ENCODE measurements at regions not wholly inside any gene's neighbourhood (a gene's known extent, or its start where the extent isn't known, plus 50 kb on each side); places are given as distances from the start of the nearest gene placed in this dataset.

- Mint-ChIP-seq H3K4me3 (no peak overlapping the region), H3K27me3 (peaks cover 13% of the 10 kb centered on the region), H3K9me3 (peaks cover 8% of the 10 kb centered on the region), H3K36me3 (peaks cover 6% of the 10 kb centered on the region), H3K4me1 (no peaks in the 10 kb centered on the region), H3K27ac (no peak overlapping the region)
These were observed 128.6 kb upstream of the PUM3 start for GRCh38 chr9:2972475-2972874.

- peaks cover 13% of the 10 kb centered on the region for H3K27me3 Mint-ChIP-seq
- H3K27ac Mint-ChIP-seq: no peak overlapping the region
- H3K36me3 Mint-ChIP-seq: peaks cover 6% of the 10 kb centered on the region
- H3K4me1 Mint-ChIP-seq: no peaks in the 10 kb centered on the region
- no peak overlapping the region for H3K4me3 Mint-ChIP-seq
- H3K9me3 Mint-ChIP-seq: peaks cover 8% of the 10 kb centered on the region
These were observed 127.0 kb upstream of the PUM3 start for GRCh38 chr9:2970864-2971263.

- Mint-ChIP-seq H3K27ac (no peak overlapping the region), H3K27me3 (peaks cover 13% of the 10 kb centered on the region), H3K9me3 (peaks cover 8% of the 10 kb centered on the region), H3K36me3 (peaks cover 6% of the 10 kb centered on the region), H3K4me1 (no peaks in the 10 kb centered on the region), H3K4me3 (no peak overlapping the region)
These were observed 123.9 kb upstream of the PUM3 start for GRCh38 chr9:2967766-2968165.

DNA sequence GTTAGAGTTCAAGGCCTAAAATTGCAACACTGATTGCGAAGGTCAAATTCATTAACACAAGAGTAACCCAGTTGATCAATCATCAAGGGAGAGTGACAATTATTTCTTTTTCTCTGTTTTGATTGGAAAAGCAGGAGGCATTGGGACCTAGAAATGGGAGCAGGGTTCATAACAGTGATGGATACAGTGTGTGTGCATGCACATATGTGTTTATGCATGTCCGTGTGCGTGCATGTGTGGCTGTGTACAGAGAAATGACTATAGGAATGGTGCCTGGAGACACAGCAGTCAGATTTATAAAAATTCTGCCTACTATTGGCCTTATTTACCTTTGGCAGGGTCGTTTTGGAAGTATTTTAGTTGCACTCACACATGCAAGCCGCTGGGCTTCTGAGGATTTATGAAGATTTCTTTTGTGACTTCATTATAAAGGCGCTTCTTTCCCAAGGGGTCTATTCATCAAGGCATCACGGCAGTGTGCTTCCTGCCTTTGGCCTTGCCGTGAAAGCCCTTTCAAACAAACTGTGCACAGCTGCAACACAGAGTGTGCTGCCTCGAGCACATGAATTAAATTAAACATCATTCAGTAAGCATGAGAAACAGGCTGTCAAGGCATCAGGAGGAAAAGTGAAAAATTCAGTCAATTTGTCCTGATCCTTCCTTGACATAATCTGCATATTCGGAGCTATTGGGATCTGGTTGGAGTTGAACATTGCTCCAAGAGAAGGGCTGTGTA is 122.8 kb upstream of the PUM3 start:
- no peak overlapping the region for H3K4me3 Mint-ChIP-seq
- peaks cover 2% of the 10 kb centered on the region for H3K36me3 Mint-ChIP-seq
- H3K27me3 Mint-ChIP-seq: peaks cover 10% of the 10 kb centered on the region
- no peaks in the 10 kb centered on the region for H3K4me1 Mint-ChIP-seq
- no peak overlapping the region for H3K27ac Mint-ChIP-seq
- no peaks in the 10 kb centered on the region for H3K9me3 Mint-ChIP-seq

DNA sequence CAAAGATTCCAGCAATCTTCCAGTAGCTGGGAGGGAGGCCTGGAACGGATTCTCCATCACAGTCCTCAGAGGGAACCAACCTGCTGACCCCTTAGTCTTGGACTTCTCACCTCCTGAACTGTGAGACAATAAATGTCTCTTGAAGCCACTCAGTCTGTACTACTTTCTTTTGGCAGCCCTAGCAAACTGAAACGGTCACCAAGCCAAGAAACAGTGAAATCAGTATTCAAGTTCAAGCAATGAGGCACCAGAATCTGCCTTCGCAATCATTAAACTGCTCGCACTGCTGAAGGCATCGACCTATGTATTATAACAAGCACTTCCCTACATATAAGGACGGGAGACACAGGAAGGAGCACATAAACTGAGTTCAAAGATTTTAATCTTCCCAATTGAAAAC is 120.6 kb upstream of the PUM3 start:
- H3K4me3 Mint-ChIP-seq: no peak overlapping the region
- no peaks in the 10 kb centered on the region for H3K9me3 Mint-ChIP-seq

GRCh38 chr9:2963307-2963706 is 119.4 kb upstream of the PUM3 start:
- Mint-ChIP-seq H3K27me3 (peaks cover 1% of the 10 kb centered on the region), H3K9me3 (no peaks in the 10 kb centered on the region), H3K36me3 (no peaks in the 10 kb centered on the region), H3K4me3 (no peak overlapping the region), H3K4me1 (no peaks in the 10 kb centered on the region), H3K27ac (no peak overlapping the region)

More for the DNA sequence above, 120.6 kb upstream of the PUM3 start:
- Mint-ChIP-seq H3K27ac (no peak overlapping the region), H3K36me3 (no peaks in the 10 kb centered on the region), H3K4me1 (no peaks in the 10 kb centered on the region), H3K27me3 (peaks cover 6% of the 10 kb centered on the region)

GRCh38 chr9:2962471-2963172 is 118.7 kb upstream of the PUM3 start:
- Mint-ChIP-seq H3K4me3 (no peak overlapping the region), H3K27ac (no peak overlapping the region), H3K9me3 (no peaks in the 10 kb centered on the region), H3K27me3 (peaks cover 3% of the 10 kb centered on the region), H3K36me3 (no peaks in the 10 kb centered on the region), H3K4me1 (no peaks in the 10 kb centered on the region)

DNA sequence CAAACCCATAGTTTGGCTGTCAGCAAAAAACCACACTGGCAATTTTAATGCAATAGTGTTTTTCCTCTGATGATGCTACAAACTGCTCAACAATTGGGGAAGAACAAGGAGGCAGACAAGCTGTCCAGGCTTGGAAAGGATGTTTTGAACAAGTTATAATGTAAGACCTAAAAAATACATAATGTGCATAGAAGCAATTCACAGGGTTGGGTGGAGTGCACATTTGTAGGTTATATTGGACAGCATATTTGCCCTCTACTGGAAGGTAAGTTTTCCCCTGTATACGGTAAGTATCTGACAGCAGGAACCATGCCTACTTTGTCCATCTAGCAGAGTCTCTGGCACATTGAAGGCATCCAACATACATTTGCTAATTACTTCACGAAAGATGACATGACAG is 114.3 kb upstream of the PUM3 start:
- H3K27me3 Mint-ChIP-seq: peaks cover 11% of the 10 kb centered on the region
- H3K4me1 Mint-ChIP-seq: no peaks in the 10 kb centered on the region
- no peak overlapping the region for H3K4me3 Mint-ChIP-seq
- H3K9me3 Mint-ChIP-seq: no peaks in the 10 kb centered on the region
- H3K27ac Mint-ChIP-seq: no peak overlapping the region
- no peaks in the 10 kb centered on the region for H3K36me3 Mint-ChIP-seq

DNA sequence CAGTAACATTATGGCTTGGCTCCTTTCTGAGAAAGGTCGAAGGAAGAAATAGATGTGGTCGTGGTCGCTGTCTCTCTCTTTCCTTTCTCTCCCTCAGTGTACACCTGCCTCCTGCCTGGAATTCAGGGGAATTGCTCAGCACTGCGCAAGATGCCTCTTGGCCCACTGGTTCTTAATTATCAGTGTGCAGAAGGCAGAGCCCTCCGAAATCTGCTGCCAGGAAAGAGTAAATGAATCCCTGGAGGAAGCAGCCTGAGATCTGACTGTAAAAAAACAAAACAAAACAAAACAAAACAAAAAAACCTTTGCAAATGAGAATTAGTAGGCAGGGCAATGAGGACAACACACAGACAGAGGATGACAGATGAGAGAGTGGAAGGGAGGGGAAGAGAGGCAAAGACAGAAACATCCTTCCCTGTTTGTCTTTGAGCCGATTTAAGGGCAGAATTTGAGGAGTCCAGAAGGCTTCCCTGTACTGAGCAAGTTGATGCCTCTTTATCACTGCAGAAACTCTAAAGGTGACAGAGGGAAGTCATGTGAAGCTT is 113.8 kb upstream of the PUM3 start:
- Mint-ChIP-seq H3K4me1 (no peaks in the 10 kb centered on the region), H3K9me3 (no peaks in the 10 kb centered on the region), H3K36me3 (no peaks in the 10 kb centered on the region), H3K27ac (no peak overlapping the region), H3K4me3 (no peak overlapping the region), H3K27me3 (peaks cover 14% of the 10 kb centered on the region)

DNA sequence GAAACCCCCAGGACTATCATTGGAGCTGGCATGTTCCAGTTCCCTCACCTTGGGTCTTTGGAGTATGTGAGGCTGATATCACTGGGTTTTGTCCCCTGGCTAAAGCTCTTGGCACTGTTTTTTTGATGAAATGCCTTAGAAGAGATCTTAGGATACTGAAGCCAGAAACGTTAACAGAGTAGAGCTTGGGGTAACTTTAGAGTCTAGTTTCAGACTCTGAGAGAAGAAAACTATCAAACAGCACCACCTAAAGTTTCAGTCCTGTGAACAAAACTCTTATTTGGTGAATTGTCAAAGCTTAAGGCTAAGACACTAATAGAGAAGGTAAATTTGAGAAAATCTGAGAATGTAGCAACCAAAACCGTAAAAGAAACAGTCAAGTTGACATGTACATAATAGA is 111.7 kb upstream of the PUM3 start:
- Mint-ChIP-seq H3K27ac (no peak overlapping the region), H3K4me1 (no peaks in the 10 kb centered on the region), H3K27me3 (peaks cover 16% of the 10 kb centered on the region)

DNA sequence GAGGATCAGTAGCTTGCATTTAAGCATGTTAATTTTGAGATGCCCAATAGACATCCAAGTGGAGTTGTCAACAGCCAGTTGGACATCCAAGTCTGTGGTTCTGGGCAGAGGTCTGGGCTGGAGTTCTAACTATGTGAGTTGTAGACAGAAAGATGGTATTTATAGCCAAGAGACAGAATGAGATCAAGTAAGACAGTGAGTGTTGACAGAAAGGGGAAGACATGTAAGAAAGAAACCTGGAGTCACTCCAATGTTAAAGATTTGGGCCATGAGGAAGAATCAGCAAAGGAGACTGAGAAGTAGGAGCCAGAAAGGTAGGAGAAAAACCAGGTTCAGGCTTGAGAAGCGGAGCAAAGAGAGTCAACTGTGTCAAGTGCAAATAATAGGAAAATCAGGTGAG is 95.5 kb upstream of the PUM3 start:
- Mint-ChIP-seq H3K4me1 (no peaks in the 10 kb centered on the region), H3K9me3 (no peaks in the 10 kb centered on the region), H3K27me3 (peaks cover 4% of the 10 kb centered on the region), H3K4me3 (no peak overlapping the region), H3K27ac (no peak overlapping the region), H3K36me3 (no peaks in the 10 kb centered on the region)

More for the DNA sequence above, 111.7 kb upstream of the PUM3 start:
- H3K9me3 Mint-ChIP-seq: no peaks in the 10 kb centered on the region
- H3K36me3 Mint-ChIP-seq: no peaks in the 10 kb centered on the region
- H3K4me3 Mint-ChIP-seq: no peak overlapping the region

DNA sequence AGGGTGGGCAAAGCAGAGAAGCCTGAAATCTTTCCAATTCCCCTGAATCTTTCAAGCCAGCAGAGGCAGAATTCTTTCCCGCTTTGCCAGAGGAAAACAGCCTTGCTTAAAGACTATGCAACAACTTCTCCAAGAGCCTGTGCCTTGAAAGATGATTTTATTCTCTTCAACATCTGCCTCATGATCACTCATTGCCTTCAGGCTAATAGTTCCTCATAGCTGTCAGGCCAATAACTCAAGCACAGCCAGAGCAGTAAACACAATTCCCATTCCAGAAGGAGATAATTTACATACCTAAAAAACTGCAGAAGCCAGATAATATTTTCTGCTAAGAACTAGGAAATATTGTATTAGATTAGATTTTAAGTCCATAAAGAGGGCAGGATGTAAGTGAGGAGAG is 92.3 kb upstream of the PUM3 start:
- H3K36me3 Mint-ChIP-seq: no peaks in the 10 kb centered on the region
- H3K4me3 Mint-ChIP-seq: no peak overlapping the region
- H3K9me3 Mint-ChIP-seq: no peaks in the 10 kb centered on the region

GRCh38 chr9:2934883-2935282 is 91.0 kb upstream of the PUM3 start:
- Mint-ChIP-seq H3K36me3 (no peaks in the 10 kb centered on the region), H3K4me3 (no peak overlapping the region), H3K27ac (no peak overlapping the region), H3K9me3 (no peaks in the 10 kb centered on the region), H3K4me1 (no peaks in the 10 kb centered on the region), H3K27me3 (peaks cover 4% of the 10 kb centered on the region)

More for the DNA sequence above, 92.3 kb upstream of the PUM3 start:
- Mint-ChIP-seq H3K4me1 (no peaks in the 10 kb centered on the region), H3K27me3 (peaks cover 4% of the 10 kb centered on the region), H3K27ac (no peak overlapping the region)

DNA sequence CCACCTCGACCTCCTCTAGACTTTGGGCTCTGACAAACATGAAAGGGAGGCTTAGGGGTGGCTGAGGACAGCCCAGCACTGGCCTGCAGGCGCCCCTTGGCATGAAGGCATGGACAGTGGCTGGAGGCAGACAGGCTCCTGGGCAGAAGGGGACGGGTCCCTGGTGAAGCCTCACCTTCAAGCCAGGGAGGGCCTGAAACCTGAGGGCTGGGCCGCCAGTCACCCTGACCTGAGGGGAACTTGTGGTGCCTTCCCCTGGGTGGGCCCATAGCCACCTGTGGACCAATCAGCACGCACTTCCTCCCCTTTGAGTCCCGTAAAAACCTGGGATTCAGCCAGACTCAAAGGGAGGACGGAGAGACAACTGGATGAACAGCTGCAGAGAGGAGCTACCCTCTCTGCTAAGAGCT is 90.4 kb upstream of the PUM3 start:
- Mint-ChIP-seq H3K27ac (no peak overlapping the region), H3K4me1 (no peaks in the 10 kb centered on the region), H3K4me3 (no peak overlapping the region), H3K9me3 (no peaks in the 10 kb centered on the region), H3K27me3 (peaks cover 7% of the 10 kb centered on the region), H3K36me3 (no peaks in the 10 kb centered on the region)

DNA sequence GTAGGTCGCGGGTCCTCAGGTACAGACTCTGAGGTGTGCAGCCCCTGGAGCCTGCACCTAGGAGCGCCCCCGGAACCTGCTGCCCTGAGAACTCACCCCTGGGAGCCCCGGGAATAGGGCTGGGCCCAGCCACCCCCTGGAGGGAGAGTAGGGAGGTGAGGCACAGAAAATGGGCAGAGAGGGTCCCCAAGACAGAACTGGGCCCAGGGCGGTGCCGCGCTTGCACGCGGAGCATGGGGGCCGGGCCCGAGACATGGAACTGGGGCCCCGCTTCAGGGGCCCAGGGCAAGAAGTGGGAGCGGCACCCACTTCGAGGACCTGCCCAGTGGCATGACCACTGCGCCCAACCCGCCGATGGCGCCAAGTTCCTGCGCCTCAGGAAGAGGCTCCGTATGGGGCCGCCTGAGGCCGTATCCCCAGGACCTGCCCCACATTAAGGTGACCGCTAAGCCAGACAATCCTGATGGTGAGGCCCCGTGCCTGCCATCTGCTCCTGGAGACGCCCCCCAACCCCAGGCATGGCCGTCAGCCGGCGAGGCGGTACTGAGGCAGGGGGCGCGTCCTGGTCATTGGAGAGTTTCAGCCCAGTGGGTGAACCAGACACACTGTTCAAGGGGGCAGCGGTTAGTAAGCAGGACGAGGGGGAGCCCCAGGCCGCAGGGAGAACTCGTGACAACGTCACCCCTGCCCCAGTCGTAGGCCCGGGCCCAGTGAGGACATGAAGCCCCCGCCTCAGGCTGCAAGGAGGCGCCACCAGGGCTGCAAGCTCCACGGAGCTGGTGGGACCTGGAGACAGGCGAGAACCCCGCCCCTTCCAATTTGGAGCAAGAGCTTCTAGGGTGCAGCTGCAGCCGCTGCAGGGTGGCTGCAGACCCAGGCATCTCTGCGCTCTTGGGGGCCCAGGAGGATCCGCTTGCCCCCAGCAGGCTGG is 89.5 kb upstream of the PUM3 start:
- Mint-ChIP-seq H3K27me3 (peaks cover 3% of the 10 kb centered on the region), H3K27ac (no peak overlapping the region), H3K4me1 (no peaks in the 10 kb centered on the region), H3K36me3 (no peaks in the 10 kb centered on the region), H3K4me3 (no peak overlapping the region), H3K9me3 (no peaks in the 10 kb centered on the region)

Measured in activated naive CD4-positive, alpha-beta T cell treated with anti-CD3 and anti-CD28 coated beads, Interleukin-2, amount 50 U/mL, for 24 hours (primary cell).